ENCODE measurements at regions not wholly inside any gene's neighbourhood (a gene's known extent, or its start where the extent isn't known, plus 50 kb on each side); places are given as distances from the start of the nearest gene placed in this dataset.

GRCh38 chr13:85080691-85081090 is 718.5 kb downstream of the SLITRK6 start:
- DNase-seq (no peak), ATAC-seq (no peak)

- no peak for DNase-seq
- no peak for ATAC-seq
Observed at GRCh38 chr13:85076343-85076742, 722.9 kb downstream of the SLITRK6 start.

- ATAC-seq = no peak
- no peak for DNase-seq
Observed at GRCh38 chr13:85074543-85075313, 724.5 kb downstream of the SLITRK6 start.

- ATAC-seq (no peak), DNase-seq (no peak)
Observed at GRCh38 chr13:85068231-85068630, 731.0 kb downstream of the SLITRK6 start.

- DNase-seq (no peak), ATAC-seq (no peak)
Observed at GRCh38 chr13:85040215-85040614, 759.0 kb downstream of the SLITRK6 start.

- DNase-seq (no peak), ATAC-seq (no peak)
Observed at GRCh38 chr13:85031771-85032170, 767.4 kb downstream of the SLITRK6 start.

- DNase-seq (no peak), ATAC-seq (no peak)
Observed at GRCh38 chr13:85028035-85028434, 771.2 kb downstream of the SLITRK6 start.

GRCh38 chr13:85019121-85019520 is 780.1 kb downstream of the SLITRK6 start:
- no peak for DNase-seq
- no peak for ATAC-seq

GRCh38 chr13:85013006-85013405 is 786.2 kb downstream of the SLITRK6 start:
- peak; percentile 19 for ATAC-seq
- no peak for DNase-seq

- DNase-seq (no peak), ATAC-seq (no peak)
Observed at GRCh38 chr13:85009447-85009846, 789.8 kb downstream of the SLITRK6 start.

GRCh38 chr13:84999252-84999651 is 800.0 kb downstream of the SLITRK6 start:
- ATAC-seq = no peak
- DNase-seq = no peak

GRCh38 chr13:84998681-84999080 is 800.5 kb downstream of the SLITRK6 start:
- DNase-seq (no peak), ATAC-seq (no peak)

GRCh38 chr13:84997858-84998257 is 801.4 kb downstream of the SLITRK6 start:
- DNase-seq (no peak), ATAC-seq (no peak)

- DNase-seq = no peak
- no peak for ATAC-seq
Observed at GRCh38 chr13:84994582-84994981, 804.6 kb downstream of the SLITRK6 start.

- DNase-seq (no peak), ATAC-seq (no peak)
Observed at GRCh38 chr13:84985860-84986259, 813.4 kb downstream of the SLITRK6 start.

- ATAC-seq (no peak), DNase-seq (no peak)
Observed at GRCh38 chr13:84983321-84983720, 815.9 kb downstream of the SLITRK6 start.

- ATAC-seq = no peak
- DNase-seq = no peak
Observed at GRCh38 chr13:84980571-84980970, 818.6 kb downstream of the SLITRK6 start.

- ATAC-seq (no peak), DNase-seq (no peak)
Observed at GRCh38 chr13:84978851-84979250, 820.4 kb downstream of the SLITRK6 start.

- ATAC-seq = no peak
Observed at GRCh38 chr13:84973661-84974060, 825.6 kb downstream of the SLITRK6 start.

GRCh38 chr13:84972907-84973306 is 826.3 kb downstream of the SLITRK6 start:
- ATAC-seq (no peak), DNase-seq (no peak)

More at GRCh38 chr13:84973661-84974060, 825.6 kb downstream of the SLITRK6 start:
- no peak for DNase-seq

GRCh38 chr13:84962849-84963248 is 836.4 kb downstream of the SLITRK6 start:
- DNase-seq (no peak), ATAC-seq (no peak)

GRCh38 chr13:84962141-84962750 is 837.0 kb downstream of the SLITRK6 start:
- DNase-seq = no peak
- no peak for ATAC-seq

GRCh38 chr13:84961023-84961422 is 838.2 kb downstream of the SLITRK6 start:
- DNase-seq (no peak), ATAC-seq (no peak)

- DNase-seq (no peak), ATAC-seq (no peak)
Observed at GRCh38 chr13:84959818-84960217, 839.4 kb downstream of the SLITRK6 start.

Measured in stimulated activated naive CD8-positive, alpha-beta T cell treated with anti-CD3 and anti-CD28 coated beads, Interleukin-15, Interleukin-2, amounts not matched to agents 100 U/mL and 50 U/mL, for 24 hours (primary cell).